NCI-H2081 (cell line): ENCODE measurements at regions not wholly inside any gene's neighbourhood (a gene's known extent, or its start where the extent isn't known, plus 50 kb on each side); places are given as distances from the start of the nearest gene placed in this dataset.
"Not testable (repeated sequence)": the region's sequence is repeated elsewhere in the genome, so short reads cannot be mapped to it uniquely, and the experiment has no call there.

ENCODE experiments used
- DNase-seq, 2 experiments: peaks; one replicate each; lab custom pipeline; 2025; lab: John Stamatoyannopoulos, UW

- no peak for DNase-seq
These were observed 253.9 kb upstream of the FZD8 start for GRCh38 chr10:35896001-35896400.

DNA sequence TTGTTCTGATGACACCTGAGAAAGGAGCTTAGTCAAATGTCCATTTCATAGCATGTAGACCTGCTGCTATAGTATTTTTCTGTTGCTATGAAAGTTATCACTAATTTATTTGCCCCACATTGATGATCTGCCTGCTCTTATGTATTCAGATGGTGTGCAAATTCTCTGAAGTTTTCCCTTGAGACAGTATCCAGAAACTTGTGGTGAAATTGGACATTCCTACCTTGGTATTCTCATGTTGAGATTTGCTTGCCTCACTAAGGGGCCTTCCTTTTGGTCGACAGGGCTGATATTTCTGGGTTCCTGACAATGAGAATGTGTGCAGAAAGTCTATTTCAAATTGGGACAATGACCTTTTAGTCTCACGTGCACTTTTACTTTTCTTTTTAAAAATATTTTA lies 253.2 kb upstream of the FZD8 start:
- no peak for DNase-seq

DNA sequence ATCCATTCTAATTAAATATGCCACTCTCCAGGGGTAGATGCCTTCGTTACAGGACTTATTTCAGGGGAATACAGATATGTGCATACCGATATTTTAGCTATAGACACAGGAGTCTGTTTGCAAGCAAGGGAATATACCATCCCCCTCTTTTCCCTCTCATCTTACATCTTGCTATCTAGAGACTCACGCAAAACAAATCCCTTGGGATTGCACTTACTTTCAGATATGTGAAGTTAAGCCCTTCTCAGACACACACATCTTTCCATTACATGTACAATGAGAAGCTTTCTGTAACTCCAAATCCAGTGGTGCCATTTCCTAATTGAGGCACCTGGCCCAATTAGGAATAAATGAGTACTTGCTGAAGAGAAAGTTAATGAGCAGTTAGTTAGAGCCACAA lies 250.4 kb upstream of the FZD8 start:
- no peak for DNase-seq

GRCh38 chr10:35890676-35891495 lies 248.8 kb upstream of the FZD8 start:
- DNase-seq: no peak

DNA sequence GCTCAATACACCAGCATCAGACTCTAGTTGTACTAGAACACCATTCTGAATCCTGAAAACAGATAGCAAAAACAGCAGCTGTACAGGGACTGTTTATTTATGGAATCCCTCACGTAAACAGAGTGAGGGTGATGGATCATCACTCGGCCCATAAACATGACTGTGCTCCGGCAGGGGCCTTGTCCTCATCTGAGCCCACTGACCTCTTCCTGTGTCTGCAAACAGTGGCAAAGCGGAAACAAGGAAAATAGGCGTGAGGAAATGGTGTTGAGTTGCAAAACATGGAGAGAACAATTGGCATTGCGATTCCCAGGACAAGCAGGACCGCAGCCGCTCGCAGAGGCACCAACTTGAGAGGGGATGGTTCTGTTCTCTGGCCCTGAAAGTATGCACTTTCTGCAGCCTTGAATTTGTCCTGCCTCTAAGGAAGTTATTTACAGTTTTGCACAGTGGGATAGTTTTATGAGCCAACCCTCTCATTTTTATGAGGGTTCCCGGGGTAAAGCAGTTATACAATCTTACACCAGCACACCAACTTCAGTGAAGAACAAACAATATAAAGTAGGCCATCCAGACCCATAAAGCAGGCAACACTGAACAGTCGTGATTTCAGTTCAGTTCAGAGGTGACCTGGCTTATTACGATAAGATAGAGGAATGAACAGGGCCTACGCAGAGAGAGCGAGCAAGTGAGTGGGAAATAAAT lies 248.0 kb upstream of the FZD8 start:
- no peak for DNase-seq

GRCh38 chr10:35889226-35889625 lies 247.1 kb upstream of the FZD8 start:
- DNase-seq: no peak

DNA sequence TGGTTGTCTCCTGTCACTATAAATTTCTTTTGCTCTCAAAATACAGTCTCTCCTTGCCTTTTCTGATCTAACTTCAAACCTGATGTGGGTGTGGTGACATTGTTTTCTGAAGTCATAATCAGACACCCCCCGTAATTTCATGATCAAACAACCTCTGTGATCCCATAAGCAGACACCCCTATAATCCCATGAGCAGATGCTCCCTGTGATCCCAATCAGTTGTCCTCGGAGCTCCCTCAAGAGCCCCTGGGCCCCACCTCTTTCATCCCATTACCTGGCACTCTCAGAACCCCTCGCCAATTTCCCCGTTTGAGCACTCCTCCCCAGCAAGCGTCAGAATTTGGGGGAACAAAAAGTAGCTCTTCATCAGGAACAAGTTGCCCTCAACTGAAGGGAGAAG lies 246.3 kb upstream of the FZD8 start:
- DNase-seq: no peak

- DNase-seq: no peak
These were observed 245.6 kb upstream of the FZD8 start for GRCh38 chr10:35887685-35888084.

DNA sequence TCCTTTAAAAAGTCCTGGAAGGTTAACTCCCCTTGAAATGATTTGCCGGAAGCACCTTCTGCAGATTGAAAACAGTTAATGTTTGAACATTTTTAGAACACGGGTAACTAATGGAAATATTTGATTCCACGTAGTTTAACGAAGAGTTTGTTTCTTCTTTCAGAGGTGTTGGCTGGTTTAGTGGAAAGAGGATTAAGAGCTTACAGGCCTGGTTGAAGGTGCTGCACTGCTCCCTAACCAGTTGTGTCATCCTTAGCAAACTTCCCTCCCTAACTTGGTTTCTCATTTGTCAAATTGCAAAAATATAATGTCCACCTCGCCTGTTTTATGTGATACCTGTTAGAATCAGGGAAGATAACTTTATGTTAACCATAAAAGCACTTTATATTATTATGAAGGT lies 243.0 kb upstream of the FZD8 start:
- no peak for DNase-seq

DNA sequence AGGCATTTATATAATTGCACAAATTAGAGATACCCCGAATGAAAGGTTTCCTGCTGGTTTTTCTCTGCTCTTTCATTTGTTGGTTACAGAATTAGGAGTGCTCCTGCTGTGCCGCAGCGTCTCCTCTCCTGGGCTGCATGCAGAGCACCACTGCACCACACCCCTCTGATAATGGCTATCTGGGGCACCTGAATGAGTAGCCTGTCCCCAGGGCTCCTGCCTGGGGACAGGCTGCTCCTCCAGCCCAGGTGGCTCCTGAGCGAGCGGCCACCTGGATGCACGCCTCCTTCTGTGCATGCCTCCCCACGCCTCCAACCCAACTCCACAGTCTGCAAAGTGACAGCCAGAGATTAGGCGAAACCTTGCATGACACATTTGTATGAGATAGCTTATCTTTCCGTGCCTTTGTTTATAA lies 242.6 kb upstream of the FZD8 start:
- DNase-seq: peak; percentile 71 to 86

DNA sequence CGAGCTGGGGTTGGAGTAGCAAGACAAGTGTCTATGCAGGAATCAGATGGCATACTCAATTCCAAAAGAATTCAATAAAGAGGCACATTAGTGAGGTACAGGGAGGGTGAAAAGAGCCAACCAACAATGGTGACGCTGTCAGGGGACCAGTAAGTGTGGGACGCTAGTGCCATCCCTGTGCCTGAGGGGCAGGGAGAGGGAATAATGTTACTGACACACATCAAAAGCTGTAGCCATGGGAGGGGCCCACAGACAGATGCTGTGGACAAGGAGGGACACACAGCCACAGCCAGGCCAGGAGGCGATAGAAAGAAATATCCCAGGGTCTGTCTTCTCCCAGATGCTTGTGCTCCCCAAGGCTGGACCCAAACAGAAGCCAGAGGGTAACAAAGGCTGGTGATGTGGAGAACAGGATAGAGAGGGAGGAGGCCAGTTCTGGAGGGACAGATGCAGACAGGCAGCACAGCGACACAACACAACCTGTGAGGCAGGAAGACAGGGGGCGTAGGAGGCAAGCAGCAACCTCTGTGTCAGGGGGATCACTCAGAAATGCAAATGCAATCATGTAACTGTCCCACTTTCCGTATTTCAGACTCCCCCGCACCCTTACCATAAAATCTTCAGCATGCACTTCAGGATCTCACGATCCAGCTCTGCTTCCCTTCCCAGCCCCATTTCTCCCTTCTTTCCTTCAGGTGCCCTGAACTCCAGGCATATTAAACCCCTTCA lies 240.5 kb upstream of the FZD8 start:
- DNase-seq: peak in 1 of 2 experiments; percentile 0

- no peak for DNase-seq
These were observed 239.2 kb upstream of the FZD8 start for GRCh38 chr10:35881320-35881719.

DNA sequence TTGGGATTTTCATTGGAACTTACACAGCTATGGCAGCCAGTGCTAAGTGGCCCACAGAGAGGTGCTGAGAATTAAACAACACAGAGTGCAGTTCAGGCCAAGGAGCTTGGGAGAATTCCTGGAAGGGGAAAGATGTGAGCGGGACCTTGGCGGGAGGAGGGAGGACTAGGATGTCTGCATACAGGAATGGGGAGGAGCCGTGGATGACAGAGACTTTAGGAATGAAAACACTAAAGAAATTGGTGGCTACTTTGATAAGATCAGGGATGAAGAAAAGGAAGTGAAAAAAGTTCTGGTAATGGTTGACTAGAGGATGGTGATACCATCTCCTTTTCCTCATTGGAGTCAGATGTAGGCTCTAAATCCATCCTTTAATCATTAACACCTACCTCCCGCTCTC lies 234.2 kb upstream of the FZD8 start:
- DNase-seq: no peak

DNA sequence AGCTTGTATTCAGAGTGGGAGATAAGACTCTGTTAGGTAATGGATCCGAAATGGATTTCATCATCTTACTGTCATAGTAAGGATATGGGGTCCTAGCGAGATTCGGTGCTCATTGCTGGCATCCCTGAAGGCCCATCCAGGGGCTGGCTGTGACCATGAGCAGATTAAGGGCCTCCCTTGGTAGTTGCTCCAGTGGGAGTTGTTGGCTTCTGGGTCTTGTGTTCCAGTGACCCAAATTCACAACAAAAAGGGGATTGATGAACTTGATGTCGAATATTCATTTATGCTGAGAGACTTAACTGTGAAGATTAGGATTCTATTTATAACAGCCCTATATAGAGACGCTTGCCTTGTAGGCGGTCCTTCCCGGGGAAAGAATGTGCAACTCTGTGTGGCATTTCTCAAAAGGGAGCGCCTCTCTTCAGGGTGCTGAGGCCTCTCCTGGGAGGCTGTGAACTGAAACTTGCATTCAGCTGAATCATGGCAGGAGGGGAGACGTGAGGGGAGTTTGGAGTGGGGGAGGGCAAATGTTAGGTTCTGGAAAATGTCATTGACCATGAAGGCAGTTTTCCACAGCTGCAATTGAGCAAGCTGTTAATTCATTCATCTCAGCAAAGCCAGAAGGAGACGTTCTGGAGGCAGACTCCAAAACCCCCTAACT lies 233.1 kb upstream of the FZD8 start:
- no peak for DNase-seq

DNA sequence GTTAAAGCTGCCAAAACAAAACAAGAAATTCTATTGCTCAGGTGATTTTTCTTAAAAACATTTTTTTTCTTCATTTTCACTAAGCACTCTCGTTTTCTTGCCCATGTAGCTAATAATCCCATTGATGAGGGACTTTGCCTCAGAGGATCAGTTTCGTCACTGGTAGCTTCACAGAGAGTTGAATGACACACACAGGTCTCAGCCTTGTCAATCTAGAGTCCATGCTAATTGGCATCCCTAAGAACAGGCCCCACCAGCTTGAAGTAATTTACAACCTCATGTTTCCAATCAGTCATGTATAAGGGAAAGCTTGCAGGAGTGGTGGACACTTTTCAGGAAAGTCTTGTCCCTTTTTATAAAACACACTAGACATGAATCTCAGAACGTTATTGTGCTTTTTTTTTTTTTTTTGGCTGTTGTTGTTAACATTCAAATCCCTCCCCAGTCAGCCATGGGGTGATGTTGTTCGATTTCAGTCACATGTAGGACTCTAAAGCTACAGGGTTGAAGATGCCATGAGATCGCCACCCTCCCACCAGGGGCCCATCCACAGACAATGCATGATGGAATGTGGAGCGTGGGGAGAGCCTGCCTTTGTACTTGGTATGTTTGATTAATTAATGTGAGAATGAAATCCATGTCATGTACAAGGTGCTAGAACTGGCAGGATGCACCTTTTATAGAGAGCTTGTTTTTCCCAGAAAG lies 232.4 kb upstream of the FZD8 start:
- no peak for DNase-seq

DNA sequence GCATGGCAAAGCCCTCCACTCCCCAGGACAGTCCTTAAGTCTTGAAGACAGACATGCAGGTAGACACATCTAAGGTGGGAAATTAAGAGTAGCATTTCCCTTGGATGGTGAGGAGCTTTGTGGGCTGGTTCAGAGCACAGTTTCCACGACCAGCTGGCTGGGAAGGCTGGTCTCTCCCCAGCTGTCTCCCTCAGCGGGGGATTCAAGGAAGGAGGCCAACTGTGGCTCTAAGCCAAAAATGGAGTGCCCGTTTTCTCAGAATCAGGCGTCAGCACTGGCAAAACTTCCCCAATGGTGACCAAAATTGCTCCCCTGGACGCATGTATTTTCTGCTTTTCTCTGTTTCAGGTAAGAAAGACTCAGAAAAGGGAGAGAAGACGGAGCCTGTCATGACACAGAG lies 230.6 kb upstream of the FZD8 start:
- DNase-seq: peak in 1 of 2 experiments; percentile 3

GRCh38 chr10:35870665-35871310 lies 228.7 kb upstream of the FZD8 start:
- no peak for DNase-seq

- not testable (repeated sequence) for DNase-seq
These were observed 216.7 kb upstream of the FZD8 start for GRCh38 chr10:35858676-35859283.

DNA sequence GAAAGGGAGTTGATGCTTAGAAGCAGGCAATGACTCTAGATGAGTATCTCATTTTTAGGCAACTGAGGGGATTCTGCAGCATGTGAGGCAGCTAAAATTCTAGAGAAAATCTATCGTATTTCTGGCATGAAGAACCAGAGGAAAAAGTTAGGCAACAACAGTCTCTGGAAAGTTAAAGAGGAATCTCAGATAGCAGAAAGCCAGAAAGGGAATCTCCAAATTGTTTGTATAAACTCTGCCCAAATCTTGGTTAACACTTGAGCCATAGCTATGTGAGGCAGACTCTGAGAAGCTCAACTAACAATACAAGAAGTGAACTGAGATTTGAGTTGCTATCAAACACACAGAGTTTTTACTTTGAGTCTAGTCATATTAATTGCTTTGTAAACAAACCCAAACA lies 215.8 kb upstream of the FZD8 start:
- no peak for DNase-seq

DNA sequence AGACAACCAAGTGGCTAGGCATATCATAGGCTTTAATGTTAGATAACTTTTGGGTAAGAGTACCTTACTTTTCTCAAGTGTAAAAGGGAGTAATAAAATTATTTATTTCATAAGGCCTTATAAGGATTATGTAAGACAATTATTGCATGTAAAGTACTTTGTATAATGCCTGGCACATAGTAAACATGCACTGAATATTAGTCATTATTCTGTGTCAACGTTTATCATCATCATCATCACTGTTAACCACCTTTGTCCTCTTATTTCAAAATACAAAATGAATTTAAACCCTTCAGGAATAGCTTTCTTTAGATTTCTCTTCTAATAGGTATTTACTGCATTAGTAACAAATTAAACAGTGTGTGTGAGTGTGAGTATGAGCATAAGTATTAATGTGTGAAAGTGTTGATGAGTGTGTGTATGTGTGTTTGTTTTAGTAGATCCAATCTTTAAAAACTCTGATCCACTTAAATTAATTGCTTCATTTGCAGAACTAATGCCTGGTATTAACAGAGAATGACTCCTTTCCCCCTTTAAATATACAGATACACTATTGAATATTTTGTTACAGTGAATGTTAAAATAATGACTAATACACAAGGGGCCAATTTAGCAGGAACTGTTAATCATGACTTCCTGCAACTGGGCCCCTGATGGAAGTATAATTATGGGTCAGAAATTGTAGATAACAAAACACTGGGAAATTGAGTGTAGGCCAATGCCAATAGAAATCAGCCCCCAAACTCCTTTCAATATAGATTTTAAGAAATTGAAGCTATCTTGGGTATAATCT lies 213.3 kb upstream of the FZD8 start:
- DNase-seq: no peak
